ENCODE measurements at regions not wholly inside any gene's neighbourhood (a gene's known extent, or its start where the extent isn't known, plus 50 kb on each side); places are given as distances from the start of the nearest gene placed in this dataset.

GRCh38 chr17:70320673-70321345 is 151.5 kb downstream of the KCNJ2 start:
- in situ Hi-C loops (cut with MboI; ENCODE audit: low sequenced_read_pairs) = no loop called here
- no peak overlapping the region for H2AK5ac ChIP-seq (ENCODE audit: low read depth, low read length)
- H2BK120ac ChIP-seq (ENCODE audit: low read depth, low read length) = no peak overlapping the region
- H2BK5ac ChIP-seq (ENCODE audit: low read depth, low read length, poor library complexity, severe bottlenecking) = no peak overlapping the region
- no peaks in the 10 kb centered on the region for H4K20me1 ChIP-seq (ENCODE audit: insufficient read depth, low read length)
- no peak overlapping the region for H3K27ac ChIP-seq (ENCODE audit: insufficient read depth, low read length)
- H3K4me2 ChIP-seq (ENCODE audit: low read depth, low read length) = no peak overlapping the region
- H2BK20ac ChIP-seq (ENCODE audit: low read depth, low read length) = no peak overlapping the region
- no peak overlapping the region for H4K5ac ChIP-seq (ENCODE audit: low read depth, low read length)
- no peak overlapping the region for H3K56ac ChIP-seq (ENCODE audit: extremely low read depth, insufficient read depth, low read length)
- no peak overlapping the region for H3K4ac ChIP-seq (ENCODE audit: low read depth, low read length)
- no peak overlapping the region for H2AK9ac ChIP-seq (replicated peaks; ENCODE audit: low read depth, low read length, poor library complexity)
- dilution Hi-C loops (cut with HindIII; ENCODE audit: low sequenced_read_pairs, unreplicated experiment) = no loop called here
- H4K8ac ChIP-seq (ENCODE audit: low read depth in 2 of 2, low read length in 2 of 2) = no peak overlapping the region
- no peaks in the 10 kb centered on the region for H3K36me3 ChIP-seq (ENCODE audit: control insufficient read depth, insufficient read depth, low read length)
- H3K27me3 ChIP-seq (ENCODE audit: control insufficient read depth, insufficient read depth, low read length) = no peaks in the 10 kb centered on the region
- no peak overlapping the region; the same call in 1 of the 2 replicates for H3K18ac ChIP-seq (ENCODE audit: low read depth, low read length)
- DNase-seq = peak; percentile 8
- no CpG with 5 or more reads among the region's 5 CpGs for WGBS, 2 experiments (ENCODE audit: extremely low coverage in 2 of 2, insufficient read length in 1 of 2)
- peak; percentile 32; the same call in 1 of the 2 replicates for ATAC-seq (ENCODE audit: low read depth)
- no peak overlapping the region for H2BK15ac ChIP-seq (ENCODE audit: low read depth, low read length)
- ChIA-PET POLR2A (ENCODE audit: unreplicated experiment) (no interaction called here), CTCF (no interaction called here)
- no peak overlapping the region for H2AFZ ChIP-seq (replicated peaks; ENCODE audit: low read length, poor library complexity)
- H3K23ac ChIP-seq (ENCODE audit: low read depth, low read length) = no peak overlapping the region
- H3K4me3 ChIP-seq (ENCODE audit: insufficient read depth, low read depth, low read length) = no peak overlapping the region
- no peak overlapping the region for H4K91ac ChIP-seq (ENCODE audit: insufficient read depth, low read depth, low read length)
- no peak overlapping the region for H3K9ac ChIP-seq (ENCODE audit: low read depth, low read length)
- no peak for TF ChIP-seq SMC3 (IDR thresholded peaks at IDR 0.05; ENCODE audit: low read depth, low read length)
- no peak for TF ChIP-seq FOS (IDR thresholded peaks at IDR 0.05; ENCODE audit: low read depth, low read length)
- TF ChIP-seq MXI1 (IDR thresholded peaks at IDR 0.05; ENCODE audit: borderline replicate concordance, low read depth, low read length) = no peak
- no peak for TF ChIP-seq CHD1 (IDR thresholded peaks at IDR 0.05; ENCODE audit: low read depth, low read length)
- no peak for TF ChIP-seq BHLHE40 (IDR thresholded peaks at IDR 0.05; ENCODE audit: low read depth, low read length)
- TF ChIP-seq, protein P1, sequence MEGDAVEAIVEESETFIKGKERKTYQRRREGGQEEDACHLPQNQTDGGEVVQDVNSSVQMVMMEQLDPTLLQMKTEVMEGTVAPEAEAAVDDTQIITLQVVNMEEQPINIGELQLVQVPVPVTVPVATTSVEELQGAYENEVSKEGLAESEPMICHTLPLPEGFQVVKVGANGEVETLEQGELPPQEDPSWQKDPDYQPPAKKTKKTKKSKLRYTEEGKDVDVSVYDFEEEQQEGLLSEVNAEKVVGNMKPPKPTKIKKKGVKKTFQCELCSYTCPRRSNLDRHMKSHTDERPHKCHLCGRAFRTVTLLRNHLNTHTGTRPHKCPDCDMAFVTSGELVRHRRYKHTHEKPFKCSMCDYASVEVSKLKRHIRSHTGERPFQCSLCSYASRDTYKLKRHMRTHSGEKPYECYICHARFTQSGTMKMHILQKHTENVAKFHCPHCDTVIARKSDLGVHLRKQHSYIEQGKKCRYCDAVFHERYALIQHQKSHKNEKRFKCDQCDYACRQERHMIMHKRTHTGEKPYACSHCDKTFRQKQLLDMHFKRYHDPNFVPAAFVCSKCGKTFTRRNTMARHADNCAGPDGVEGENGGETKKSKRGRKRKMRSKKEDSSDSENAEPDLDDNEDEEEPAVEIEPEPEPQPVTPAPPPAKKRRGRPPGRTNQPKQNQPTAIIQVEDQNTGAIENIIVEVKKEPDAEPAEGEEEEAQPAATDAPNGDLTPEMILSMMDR (conservative IDR thresholded peaks at IDR 0.05; ENCODE audit: low read depth, low read length) = no peak
- no peak for TF ChIP-seq POLR2A (IDR thresholded peaks at IDR 0.05; ENCODE audit: low read depth, low read length)
- no peak for TF ChIP-seq MAZ (IDR thresholded peaks at IDR 0.05; ENCODE audit: borderline replicate concordance, low read depth, low read length)
- TF ChIP-seq, protein P2, sequence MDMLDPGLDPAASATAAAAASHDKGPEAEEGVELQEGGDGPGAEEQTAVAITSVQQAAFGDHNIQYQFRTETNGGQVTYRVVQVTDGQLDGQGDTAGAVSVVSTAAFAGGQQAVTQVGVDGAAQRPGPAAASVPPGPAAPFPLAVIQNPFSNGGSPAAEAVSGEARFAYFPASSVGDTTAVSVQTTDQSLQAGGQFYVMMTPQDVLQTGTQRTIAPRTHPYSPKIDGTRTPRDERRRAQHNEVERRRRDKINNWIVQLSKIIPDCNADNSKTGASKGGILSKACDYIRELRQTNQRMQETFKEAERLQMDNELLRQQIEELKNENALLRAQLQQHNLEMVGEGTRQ (IDR thresholded peaks at IDR 0.05; ENCODE audit: low read depth, low read length) = no peak
- TF ChIP-seq MAFK (IDR thresholded peaks at IDR 0.05; ENCODE audit: low read depth, low read length) = no peak
- TF ChIP-seq RAD21 (IDR thresholded peaks at IDR 0.05; ENCODE audit: low read length) = no peak
- TF ChIP-seq RFX5 (IDR thresholded peaks at IDR 0.05; ENCODE audit: low read depth, low read length) = no peak
- no peak for TF ChIP-seq NFE2L2 (IDR thresholded peaks at IDR 0.05; ENCODE audit: low read depth, low read length)
- TF ChIP-seq RCOR1 (IDR thresholded peaks at IDR 0.05; ENCODE audit: insufficient replicate concordance, low read length) = no peak
- no peak for TF ChIP-seq ELK1 (IDR thresholded peaks at IDR 0.05; ENCODE audit: borderline replicate concordance, low read depth, low read length)
- no peak for TF ChIP-seq CEBPB (IDR thresholded peaks at IDR 0.05; ENCODE audit: low read depth, low read length)
- H3K9me1 ChIP-seq (ENCODE audit: insufficient read depth, low read length) = no peaks in the 10 kb centered on the region
- H3K79me1 ChIP-seq (ENCODE audit: low read depth in 1 of 2, low read length in 2 of 2) = no peaks in the 10 kb centered on the region
- no peak overlapping the region for H3K14ac ChIP-seq (replicated peaks; ENCODE audit: low read depth, low read length)
- no peaks in the 10 kb centered on the region; the same call in 1 of the 2 replicates for H3K4me1 ChIP-seq (ENCODE audit: control insufficient read depth, insufficient read depth, low read length)
- intact Hi-C loops (cut with micrococcal nuclease) = no loop called here
- H3K9me3 ChIP-seq (ENCODE audit: control insufficient read depth, insufficient read depth, low read length) = no peaks in the 10 kb centered on the region
- BruUV-seq (replicated peaks) = no TSS peak

All from IMR-90 (cell line).